HG02970 (cell line): ENCODE measurements at regions not wholly inside any gene's neighbourhood (a gene's known extent, or its start where the extent isn't known, plus 50 kb on each side); places are given as distances from the start of the nearest gene placed in this dataset.
"Not testable (repeated sequence)": the region's sequence is repeated elsewhere in the genome, so short reads cannot be mapped to it uniquely, and the experiment has no call there.

Experiments used
- ATAC-seq: cut with Tn5 transposase; IDR thresholded peaks from one replicate; pipeline ENCODE4 v1.9.1; 2021; ENCODE audit warnings: mild to moderate bottlenecking, moderate library complexity, moderate number of reproducible peaks; ENCODE audit not compliant: unreplicated experiment, low FRiP score

DNA sequence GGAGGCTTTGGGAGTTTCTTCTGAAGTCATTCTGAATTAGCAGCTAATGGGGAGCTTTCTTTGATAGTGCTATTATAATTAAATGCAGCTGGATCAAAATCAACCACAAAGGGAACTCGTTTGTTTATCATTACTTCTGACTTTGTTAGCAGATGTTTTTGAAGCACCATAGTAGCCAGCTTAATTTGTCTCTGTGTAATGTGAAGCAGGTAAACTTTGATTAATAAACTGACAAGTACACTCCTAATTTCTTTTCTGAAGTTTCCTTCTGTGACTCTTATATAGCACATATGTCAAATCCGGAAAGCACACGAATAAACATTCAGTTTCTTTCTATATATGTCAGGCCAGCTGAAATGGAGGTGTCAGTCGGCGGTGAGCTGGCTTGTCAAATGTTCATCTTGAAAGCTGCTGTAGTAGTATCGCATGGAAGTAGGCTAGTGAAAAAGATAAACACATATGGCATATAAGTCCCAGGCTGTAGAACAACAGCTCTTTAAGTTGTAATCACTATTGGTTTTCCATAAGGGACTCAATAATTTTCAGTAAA is 451.9 kb upstream of the ZEB2 start:
- ATAC-seq = no peak

DNA sequence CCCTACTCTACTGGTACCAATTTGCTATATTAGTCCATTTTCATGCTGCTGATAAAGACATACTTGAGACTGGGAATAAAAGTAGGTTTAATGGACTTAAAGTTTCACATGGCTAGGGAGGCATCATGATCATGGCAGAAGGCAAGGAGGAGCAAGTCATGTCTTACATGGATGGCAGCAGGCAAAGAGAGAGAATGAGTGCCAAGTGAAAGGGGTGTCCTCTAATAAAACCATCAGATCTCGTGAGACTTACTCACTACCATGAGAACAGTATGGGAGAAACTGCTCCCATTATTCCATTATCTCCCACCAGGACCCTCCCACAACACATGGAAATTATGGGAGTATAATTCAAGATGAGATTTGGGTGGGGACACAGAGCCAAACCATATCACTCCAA is 450.5 kb upstream of the ZEB2 start:
- ATAC-seq = not testable (repeated sequence)

DNA sequence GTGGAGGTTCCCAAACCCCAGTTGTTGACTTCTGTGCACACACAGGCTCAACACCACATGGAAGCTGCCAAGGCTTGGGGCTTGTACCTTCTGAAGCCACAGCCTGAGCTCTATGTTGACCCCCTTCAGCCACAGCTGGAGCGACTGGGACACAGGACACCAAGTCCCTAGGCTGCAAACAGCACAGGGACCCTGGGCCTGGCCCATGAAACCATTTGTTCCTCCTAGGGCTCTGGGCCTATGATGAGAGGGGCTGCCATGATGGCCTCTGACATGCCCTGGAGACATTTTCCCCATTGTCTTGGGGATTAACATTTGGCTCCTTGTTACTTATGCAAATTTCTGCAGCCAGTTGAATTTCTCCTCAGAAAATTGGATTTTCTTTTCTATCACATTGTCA is 449.6 kb upstream of the ZEB2 start:
- not testable (repeated sequence) for ATAC-seq

DNA sequence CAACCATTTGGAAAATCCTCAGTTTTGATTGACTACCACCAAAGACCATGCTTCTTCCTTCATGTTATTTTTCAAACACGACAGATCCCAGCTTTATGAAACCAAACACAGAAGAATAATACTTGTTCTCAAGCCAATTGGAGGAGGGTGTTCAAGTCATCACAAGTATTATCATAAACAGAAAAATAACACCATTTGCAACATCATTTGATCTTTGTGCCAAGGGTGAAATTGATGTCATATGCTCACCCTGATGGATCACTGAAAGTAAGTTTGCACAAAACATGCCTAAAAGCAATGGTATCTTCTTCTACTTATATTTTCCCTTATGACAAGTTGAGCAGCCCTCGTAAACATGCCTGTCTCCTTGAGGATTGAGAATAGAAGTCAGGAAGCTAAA is 448.0 kb upstream of the ZEB2 start:
- no peak for ATAC-seq

DNA sequence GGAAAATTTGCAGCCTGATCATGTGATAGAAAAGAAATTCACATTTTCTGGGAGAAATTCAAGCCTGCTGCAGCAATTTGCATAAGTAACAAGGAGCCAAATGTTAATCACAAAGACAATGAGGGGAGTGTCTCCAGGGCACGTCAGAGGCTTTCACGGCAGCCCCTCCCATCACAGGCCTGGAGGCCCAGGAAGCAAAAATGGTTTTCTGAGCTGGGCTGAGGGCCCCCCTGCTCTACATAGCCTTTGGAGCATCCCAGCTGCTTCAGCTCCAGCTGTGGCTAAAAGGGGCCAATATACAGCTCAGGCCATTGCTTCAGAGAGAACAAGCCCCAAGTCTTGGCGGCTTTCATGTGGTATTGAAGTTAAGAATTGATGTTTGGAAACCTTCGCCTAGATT is 445.3 kb upstream of the ZEB2 start:
- ATAC-seq = no peak

DNA sequence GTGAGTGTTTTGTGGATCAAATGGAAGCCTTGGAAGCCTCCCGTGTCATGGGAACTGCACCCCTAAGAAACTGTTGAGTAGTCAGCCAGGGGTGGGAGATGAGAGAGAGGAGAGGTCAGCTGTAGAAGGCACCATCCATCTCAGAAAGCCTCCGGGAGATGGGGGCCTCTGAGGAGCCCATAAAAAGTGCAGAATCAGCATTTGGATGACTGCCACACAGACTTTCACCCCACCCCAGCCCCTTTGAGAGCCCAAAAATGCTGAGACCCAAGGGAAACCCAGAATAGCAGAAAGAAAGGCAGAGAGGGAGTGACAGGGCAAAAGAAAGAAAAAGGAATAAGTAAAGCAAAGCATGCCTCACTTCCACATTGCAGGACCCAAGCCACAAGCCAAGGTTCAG is 443.1 kb upstream of the ZEB2 start:
- ATAC-seq = no peak

DNA sequence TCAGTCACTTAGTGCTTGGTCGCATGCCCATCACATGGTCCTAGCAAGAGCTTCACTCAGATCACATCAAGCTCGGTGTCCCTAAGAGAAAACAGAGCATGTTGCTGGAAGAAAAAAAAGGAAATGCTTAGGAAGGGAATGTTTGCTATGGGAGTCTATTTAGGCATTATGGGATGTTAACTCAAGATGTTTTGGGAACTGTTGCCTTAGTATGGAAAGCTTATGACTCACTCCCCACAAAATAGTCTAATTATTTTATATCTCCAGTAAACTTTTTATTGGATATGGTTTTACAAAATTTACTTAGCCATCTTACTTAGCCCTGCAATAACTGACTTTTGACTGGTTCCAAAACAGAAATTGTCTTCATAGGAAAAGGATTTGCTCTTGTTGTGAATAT is 439.5 kb upstream of the ZEB2 start:
- ATAC-seq = no peak

DNA sequence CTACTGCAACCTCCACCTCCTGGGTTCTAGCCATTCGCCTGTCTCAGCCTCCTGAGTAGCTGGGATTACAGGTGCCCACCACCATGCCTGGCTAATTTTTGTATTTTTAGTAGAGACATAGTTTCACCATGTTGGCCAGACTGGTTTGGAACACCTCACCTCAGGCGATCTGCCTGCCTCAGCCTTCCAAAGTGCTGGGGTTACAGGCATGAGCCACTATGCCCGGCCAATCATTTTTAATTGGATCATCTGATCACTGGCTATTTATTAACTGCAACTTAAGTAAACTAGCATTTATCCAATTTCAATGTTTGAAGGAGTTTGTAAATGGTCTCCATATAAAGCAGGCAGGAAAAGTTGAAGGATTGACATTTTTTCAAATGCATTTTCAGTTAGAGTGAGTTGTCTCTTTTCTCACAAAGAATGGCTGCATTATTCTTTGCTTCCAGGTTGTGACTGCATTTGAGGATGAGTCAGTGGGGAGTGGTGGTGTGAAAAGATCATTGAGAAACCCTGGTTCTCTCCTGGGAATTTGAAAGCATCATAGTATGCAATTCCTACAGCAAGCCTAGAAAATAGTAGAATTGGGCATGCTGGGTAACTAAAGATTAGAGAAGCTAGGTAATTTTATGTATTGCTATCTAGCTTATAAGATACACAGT is 431.1 kb upstream of the ZEB2 start:
- no peak for ATAC-seq

DNA sequence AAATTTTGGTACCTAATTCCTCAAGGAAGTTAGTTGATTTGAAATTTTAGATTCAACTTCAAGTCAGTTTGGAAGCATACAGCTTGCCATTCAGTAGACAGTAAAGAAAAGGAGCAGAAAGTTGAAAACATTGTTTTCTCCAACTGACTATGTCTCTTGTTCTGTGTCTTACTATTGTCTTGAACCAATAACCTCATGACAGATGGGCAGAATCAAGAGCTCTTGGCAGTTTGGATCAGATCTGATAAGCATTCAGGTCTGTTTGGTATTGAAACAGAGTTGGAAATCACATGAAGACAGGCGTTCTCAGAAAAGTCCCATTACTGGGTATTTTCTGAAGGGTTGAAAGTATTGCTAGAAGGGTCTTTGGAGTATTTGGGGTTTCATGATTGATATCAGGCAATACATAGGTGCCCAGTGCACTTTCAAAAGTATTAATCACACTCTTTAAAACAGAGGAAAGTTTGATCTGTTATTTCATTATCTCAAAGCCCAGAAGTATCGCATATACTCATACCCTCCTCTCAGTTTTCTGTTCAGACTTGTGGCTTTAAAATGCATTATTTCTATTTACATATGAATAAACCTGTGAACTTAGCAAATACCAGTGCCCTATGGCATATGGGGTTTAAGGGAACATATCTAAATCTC is 428.4 kb upstream of the ZEB2 start:
- ATAC-seq = no peak

DNA sequence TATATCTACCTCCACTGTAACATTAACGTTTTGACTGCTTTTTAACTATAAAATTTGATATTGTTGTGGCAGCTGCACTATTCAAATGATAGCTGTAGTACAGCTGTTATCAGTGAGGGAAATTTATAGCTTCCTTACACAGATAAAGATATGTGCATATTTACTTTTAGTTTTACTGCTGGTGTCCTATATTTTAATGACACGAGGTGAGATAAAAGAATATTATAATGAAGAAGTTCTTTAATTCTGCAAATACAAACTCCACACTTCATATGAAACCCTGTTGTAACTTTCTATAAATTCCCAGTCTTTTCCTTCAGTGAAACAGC is 427.8 kb upstream of the ZEB2 start:
- no peak for ATAC-seq

DNA sequence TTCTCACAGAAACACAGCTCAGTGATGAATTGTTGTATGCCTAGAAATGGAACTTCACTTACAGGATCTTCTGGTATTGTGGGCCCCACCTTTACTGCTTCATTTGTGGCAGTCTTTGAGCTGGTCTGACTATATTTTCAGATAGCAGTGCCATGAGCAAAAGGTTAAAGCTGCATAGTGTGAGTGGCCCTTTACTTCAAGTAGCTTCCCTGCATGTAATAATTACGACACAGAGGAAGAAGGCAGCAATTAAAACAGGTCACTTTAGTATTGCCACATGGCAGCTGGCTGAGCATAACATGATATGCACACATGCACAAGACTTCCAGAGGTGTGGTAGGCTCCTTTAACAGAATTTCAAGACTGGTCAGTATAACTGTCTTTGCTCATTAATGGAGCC is 426.3 kb upstream of the ZEB2 start:
- no peak for ATAC-seq

DNA sequence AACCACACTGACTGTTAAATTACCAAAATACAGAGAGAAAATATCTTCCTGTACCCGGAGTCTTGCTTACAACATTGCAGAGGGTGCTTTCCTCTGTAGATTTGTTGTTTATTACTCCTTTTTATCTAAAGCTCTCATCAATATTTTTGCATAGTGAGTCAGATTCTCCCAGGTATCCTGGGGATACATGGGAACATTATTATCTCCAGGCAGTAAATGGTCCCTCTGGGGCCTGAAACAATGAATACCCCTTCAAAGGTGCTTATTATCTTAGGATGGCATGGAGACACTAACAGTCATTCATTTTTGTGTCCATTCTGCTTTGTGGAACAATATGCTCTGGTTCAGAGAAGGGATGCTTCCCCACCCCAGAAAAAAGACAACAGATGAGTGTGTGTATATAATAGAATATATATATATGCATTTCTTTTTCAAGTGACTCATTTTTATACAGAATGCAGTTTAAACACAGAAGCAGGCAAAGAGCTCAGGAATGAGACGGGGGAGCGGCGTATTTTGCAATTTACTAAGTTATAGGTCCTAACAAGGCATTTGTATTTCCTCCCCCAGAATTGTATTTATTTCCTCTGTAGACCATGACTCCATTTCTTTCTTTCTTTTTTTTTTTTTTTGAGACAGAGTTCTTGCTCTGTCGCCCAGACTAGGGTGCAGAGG is 424.8 kb upstream of the ZEB2 start:
- ATAC-seq = no peak

DNA sequence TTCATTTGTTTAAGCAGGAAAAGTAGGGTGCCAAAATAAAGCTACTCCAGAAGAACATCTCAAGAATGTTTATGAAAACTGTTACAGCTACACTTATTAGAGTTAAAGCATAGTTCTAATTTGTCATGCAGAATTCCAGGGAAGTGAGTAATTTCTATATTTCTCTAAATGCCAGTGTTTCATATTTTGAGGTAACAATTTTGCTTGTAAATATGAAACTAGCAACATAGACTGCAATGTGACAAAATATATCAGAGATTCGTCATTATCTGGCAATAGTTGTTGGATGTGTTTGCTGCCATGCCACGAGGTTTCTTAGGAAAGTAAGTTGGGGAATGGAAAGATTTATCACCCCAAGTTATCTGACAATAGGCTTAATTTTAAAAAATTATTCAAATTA is 424.1 kb upstream of the ZEB2 start:
- ATAC-seq = no peak

DNA sequence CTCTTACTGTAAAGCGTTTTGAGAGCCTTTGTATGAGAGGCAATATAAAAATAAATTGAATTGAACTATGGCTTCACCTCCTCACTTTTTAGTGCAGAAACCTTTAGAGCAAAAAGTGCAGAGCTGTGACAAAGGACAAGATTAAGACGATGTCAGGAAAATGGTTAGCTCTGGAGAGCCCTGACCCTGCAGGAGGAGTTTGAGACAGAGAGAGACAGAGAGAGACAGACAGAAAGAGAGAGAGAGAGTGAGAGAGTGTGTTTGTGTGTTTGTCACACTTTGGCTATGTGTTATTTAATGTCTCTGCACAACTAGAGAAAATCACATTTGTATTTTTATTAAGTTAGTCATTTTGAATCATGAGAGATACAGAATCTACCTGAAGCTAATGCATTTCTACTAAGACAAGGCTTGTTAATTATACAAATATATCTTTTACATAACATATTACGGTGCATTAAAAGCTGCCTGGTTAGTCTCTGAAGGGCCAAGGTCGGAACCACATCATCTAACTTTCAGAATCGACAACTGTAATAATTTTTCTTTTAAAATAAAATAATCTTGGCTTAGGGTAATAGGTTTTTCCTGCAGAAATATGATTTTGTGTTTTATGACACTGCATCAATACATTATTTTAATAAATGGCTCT is 423.5 kb upstream of the ZEB2 start:
- no peak for ATAC-seq

DNA sequence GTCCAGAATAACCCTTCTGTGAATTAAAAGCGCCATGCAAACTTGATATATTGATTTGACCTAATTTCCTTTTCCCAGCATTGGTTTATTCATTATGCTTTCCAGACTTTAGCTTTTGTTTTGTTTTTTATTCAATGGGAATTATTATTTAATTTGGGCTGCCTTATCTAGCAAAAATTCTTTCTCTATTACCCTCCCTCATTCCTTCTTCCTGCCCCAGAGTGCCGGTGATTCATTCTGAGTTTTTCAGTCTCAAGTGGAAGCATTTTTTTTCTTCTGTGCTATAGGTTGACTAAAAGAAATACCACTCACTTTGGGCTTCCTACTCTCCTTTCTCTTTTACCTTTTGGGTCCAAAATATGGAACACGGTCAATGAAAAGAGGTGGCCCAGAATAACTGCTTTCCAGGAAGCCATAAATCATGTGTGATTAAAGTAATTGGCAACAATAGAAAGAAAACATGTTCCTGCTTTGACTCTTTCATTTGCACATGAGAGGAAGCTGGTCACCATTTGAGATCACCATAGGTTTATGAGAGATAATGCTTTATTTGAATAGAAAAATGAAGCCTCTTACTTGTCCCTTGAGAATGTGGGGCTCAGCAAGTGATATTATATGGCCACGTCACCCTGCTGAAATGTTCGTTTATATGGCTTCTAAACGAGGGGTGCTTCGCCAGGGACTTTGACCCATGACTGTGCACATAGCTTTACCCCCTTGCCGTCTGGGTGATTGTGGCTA is 422.8 kb upstream of the ZEB2 start:
- ATAC-seq = no peak

DNA sequence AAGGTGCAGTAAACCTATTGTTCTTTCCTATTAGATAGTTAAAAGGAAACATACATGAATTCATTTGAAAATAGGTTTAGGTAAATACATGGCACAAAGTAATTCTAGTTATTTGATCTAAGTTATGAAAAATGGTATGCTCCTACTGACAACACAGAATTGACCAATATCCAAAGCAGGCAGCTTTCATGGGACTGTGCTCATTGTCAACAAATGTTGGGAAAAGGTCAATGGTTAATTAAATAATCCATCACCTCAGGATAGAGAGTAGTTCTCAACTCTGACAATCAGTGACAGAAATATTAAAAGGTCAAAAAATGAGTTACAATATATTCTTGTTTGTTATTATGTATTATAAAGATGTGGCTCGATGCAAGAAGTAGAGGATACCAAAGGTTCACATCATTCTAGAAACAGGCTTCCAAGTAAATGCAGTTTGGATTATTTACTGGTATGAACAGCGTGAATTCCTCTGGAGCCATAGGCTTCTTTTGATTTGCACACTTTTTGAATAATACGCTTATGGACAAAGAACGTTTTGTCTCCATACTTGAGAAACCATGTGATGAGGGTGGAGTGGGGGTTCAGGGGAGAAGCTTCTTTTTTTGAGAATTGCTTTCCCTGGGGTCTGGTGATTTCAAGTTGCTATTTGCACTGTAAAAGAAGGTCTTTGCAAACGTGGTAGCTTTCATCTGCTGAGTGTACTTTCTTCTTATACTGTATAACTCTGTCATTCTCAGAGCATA is 422.0 kb upstream of the ZEB2 start:
- no peak for ATAC-seq

DNA sequence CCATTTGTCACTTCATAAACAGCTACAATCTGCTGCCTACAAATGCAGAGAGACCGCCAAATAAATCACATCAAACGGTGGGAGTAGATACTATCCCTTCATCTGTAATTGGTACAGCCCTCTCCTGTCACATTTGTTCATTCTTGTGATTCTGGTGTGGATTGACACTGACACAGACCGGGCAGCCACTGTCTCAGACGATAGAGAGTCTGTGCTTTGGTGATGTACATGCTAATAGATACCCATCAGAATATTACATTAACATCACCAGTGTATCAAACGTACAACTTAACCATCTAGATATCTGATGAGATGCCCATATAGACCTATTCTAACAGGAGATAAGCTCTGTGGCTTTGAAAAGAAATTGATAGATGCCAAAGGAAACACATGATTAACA is 419.7 kb upstream of the ZEB2 start:
- ATAC-seq = no peak

DNA sequence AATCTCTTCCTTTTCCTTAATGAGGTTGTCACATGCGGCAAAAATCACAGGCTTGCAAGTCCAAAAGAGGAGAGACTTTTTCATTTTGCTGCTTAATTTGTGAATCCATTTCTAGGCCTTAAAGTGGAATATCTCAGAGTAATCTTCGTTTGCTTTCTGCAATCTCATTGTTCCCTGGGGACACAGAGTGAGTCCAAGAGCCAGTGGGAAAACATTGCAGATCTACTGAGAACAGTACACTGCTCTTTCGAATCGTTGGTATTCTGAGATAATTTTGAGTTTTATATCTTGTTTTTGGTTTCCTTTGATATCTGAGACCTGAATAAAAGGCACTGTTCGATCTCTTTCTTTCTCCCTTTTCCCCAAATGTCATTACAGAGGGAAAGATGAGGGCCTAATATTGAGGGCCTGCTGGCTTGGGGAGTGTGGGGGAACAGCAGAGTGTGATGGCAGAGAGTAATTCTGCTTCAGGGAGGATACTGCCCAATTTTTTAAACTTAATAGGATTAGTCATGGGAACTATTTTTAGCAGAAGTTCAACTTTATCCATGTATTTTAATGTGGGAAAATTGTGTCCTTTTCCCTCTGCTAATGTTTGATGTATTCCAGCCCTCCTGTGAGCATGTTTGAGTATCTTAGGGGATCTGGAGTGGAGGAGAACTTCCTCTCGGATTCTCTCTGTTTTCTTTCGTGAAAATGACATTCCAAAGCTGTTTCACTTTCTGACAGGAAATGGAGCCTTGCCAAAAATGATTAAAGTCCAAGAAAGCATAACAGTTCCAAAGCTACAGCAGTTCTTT is 418.2 kb upstream of the ZEB2 start:
- ATAC-seq = no peak

DNA sequence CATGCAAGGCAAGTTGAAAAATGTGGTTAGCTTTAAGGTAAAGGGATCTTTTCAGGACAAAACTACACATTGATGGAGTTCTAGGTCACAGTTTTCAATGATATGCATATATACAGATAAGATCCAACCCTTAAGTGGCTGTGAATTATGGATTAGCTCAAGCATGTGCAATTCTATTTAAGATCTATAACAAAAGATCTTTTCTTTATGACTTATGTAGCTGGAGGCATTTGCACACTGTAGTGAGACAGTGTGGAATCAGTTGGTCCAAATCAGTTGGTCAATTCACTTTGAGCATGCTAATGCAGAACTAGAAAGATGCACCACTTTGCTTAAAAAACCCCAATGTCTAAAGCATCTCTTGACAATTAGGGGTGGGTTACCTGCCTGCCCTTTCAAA is 417.1 kb upstream of the ZEB2 start:
- no peak for ATAC-seq
